ENCODE measurements at regions not wholly inside any gene's neighbourhood (a gene's known extent, or its start where the extent isn't known, plus 50 kb on each side); places are given as distances from the start of the nearest gene placed in this dataset.
"Not testable (repeated sequence)": the region's sequence is repeated elsewhere in the genome, so short reads cannot be mapped to it uniquely, and the experiment has no call there.

- ATAC-seq, result no peak
- H3K27ac Mint-ChIP-seq, result no peak overlapping the region
Observed at GRCh38 chr6:15921243-15921642, 207.6 kb upstream of the MYLIP start.

GRCh38 chr6:15916581-15916980, 212.3 kb upstream of the MYLIP start:
- Mint-ChIP-seq H3K36me3 (no peaks in the 10 kb centered on the region), H3K9me3 (no peaks in the 10 kb centered on the region), H3K4me3 (no peak overlapping the region), H3K4me1 (peaks cover 5% of the 10 kb centered on the region), H3K27ac (peak overlapping the region; percentile 23), H3K27me3 (no peaks in the 10 kb centered on the region)
- no peak for ATAC-seq

More at GRCh38 chr6:15921243-15921642, 207.6 kb upstream of the MYLIP start:
- peaks cover under 1% of the 10 kb centered on the region for H3K36me3 Mint-ChIP-seq
- H3K4me3 Mint-ChIP-seq, result no peak overlapping the region
- H3K4me1 Mint-ChIP-seq, result no peaks in the 10 kb centered on the region
- no peaks in the 10 kb centered on the region for H3K27me3 Mint-ChIP-seq
- H3K9me3 Mint-ChIP-seq, result no peaks in the 10 kb centered on the region

- no peak for ATAC-seq
- Mint-ChIP-seq H3K9me3 (no peaks in the 10 kb centered on the region), H3K27ac (no peak overlapping the region), H3K27me3 (no peaks in the 10 kb centered on the region), H3K36me3 (no peaks in the 10 kb centered on the region), H3K4me3 (no peak overlapping the region), H3K4me1 (peaks cover 5% of the 10 kb centered on the region)
Observed at GRCh38 chr6:15915508-15916178, 213.2 kb upstream of the MYLIP start.

- no peaks in the 10 kb centered on the region for H3K9me3 Mint-ChIP-seq
Observed at GRCh38 chr6:15914553-15914952, 214.3 kb upstream of the MYLIP start.

GRCh38 chr6:15913573-15913972, 215.3 kb upstream of the MYLIP start:
- Mint-ChIP-seq H3K9me3 (no peaks in the 10 kb centered on the region), H3K4me3 (no peak overlapping the region), H3K4me1 (peaks cover 10% of the 10 kb centered on the region), H3K27ac (no peak overlapping the region), H3K27me3 (no peaks in the 10 kb centered on the region), H3K36me3 (no peaks in the 10 kb centered on the region)
- ATAC-seq, result no peak

More at GRCh38 chr6:15914553-15914952, 214.3 kb upstream of the MYLIP start:
- no peak overlapping the region for H3K27ac Mint-ChIP-seq
- H3K27me3 Mint-ChIP-seq, result no peaks in the 10 kb centered on the region
- H3K36me3 Mint-ChIP-seq, result no peaks in the 10 kb centered on the region
- peaks cover 5% of the 10 kb centered on the region for H3K4me1 Mint-ChIP-seq
- H3K4me3 Mint-ChIP-seq, result no peak overlapping the region
- ATAC-seq, result no peak

GRCh38 chr6:15912505-15913400, 216.1 kb upstream of the MYLIP start:
- H3K4me1 Mint-ChIP-seq, result peaks cover 16% of the 10 kb centered on the region
- ATAC-seq, result no peak
- H3K27ac Mint-ChIP-seq, result peak overlapping the region; percentile 51
- no peaks in the 10 kb centered on the region for H3K27me3 Mint-ChIP-seq
- H3K9me3 Mint-ChIP-seq, result no peaks in the 10 kb centered on the region
- no peak overlapping the region for H3K4me3 Mint-ChIP-seq
- H3K36me3 Mint-ChIP-seq, result no peaks in the 10 kb centered on the region

- no peak for ATAC-seq
- Mint-ChIP-seq H3K9me3 (no peaks in the 10 kb centered on the region), H3K4me1 (peaks cover 22% of the 10 kb centered on the region), H3K27ac (peak overlapping the region; percentile 51), H3K4me3 (no peak overlapping the region), H3K27me3 (no peaks in the 10 kb centered on the region), H3K36me3 (no peaks in the 10 kb centered on the region)
Observed at GRCh38 chr6:15911753-15912504, 217.0 kb upstream of the MYLIP start.

- no peaks in the 10 kb centered on the region for H3K9me3 Mint-ChIP-seq
- peak overlapping the region; percentile 99 for H3K27ac Mint-ChIP-seq
- H3K36me3 Mint-ChIP-seq, result no peaks in the 10 kb centered on the region
- H3K4me1 Mint-ChIP-seq, result peaks cover 44% of the 10 kb centered on the region
- ATAC-seq, result no peak
- H3K27me3 Mint-ChIP-seq, result no peaks in the 10 kb centered on the region
- no peak overlapping the region for H3K4me3 Mint-ChIP-seq
Observed at GRCh38 chr6:15909290-15910070, 219.4 kb upstream of the MYLIP start.

- H3K27ac Mint-ChIP-seq, result peak overlapping the region; percentile 99
- H3K36me3 Mint-ChIP-seq, result no peaks in the 10 kb centered on the region
Observed at GRCh38 chr6:15908871-15909270, 220.0 kb upstream of the MYLIP start.

GRCh38 chr6:15907914-15908518, 220.9 kb upstream of the MYLIP start:
- Mint-ChIP-seq H3K4me3 (no peak overlapping the region), H3K27me3 (no peaks in the 10 kb centered on the region), H3K4me1 (peaks cover 57% of the 10 kb centered on the region), H3K9me3 (no peaks in the 10 kb centered on the region), H3K36me3 (no peaks in the 10 kb centered on the region), H3K27ac (peak overlapping the region; percentile 99)
- no peak for ATAC-seq

More at GRCh38 chr6:15908871-15909270, 220.0 kb upstream of the MYLIP start:
- Mint-ChIP-seq H3K9me3 (no peaks in the 10 kb centered on the region), H3K27me3 (no peaks in the 10 kb centered on the region), H3K4me3 (no peak overlapping the region), H3K4me1 (peaks cover 48% of the 10 kb centered on the region)
- ATAC-seq, result no peak

- H3K27me3 Mint-ChIP-seq, H3K4me3 Mint-ChIP-seq, ATAC-seq, H3K9me3 Mint-ChIP-seq, H3K36me3 Mint-ChIP-seq: not testable (repeated sequence)
- Mint-ChIP-seq H3K27ac (peak overlapping the region; percentile 99), H3K4me1 (peaks cover 63% of the 10 kb centered on the region)
Observed at GRCh38 chr6:15907220-15907913, 221.5 kb upstream of the MYLIP start.

GRCh38 chr6:15906420-15907016, 222.4 kb upstream of the MYLIP start:
- no peaks in the 10 kb centered on the region for H3K9me3 Mint-ChIP-seq
- H3K4me3 Mint-ChIP-seq, result no peak overlapping the region
- peaks cover 72% of the 10 kb centered on the region for H3K4me1 Mint-ChIP-seq
- no peaks in the 10 kb centered on the region for H3K36me3 Mint-ChIP-seq
- H3K27ac Mint-ChIP-seq, result peak overlapping the region; percentile 99
- ATAC-seq, result no peak
- H3K27me3 Mint-ChIP-seq, result no peaks in the 10 kb centered on the region

- H3K27ac Mint-ChIP-seq, result peak overlapping the region; percentile 99
- peaks cover 79% of the 10 kb centered on the region for H3K4me1 Mint-ChIP-seq
- H3K4me3 Mint-ChIP-seq, result peak overlapping the region; percentile 40
- H3K36me3 Mint-ChIP-seq, result no peaks in the 10 kb centered on the region
- no peaks in the 10 kb centered on the region for H3K27me3 Mint-ChIP-seq
- peak; percentile 57 for ATAC-seq
- H3K9me3 Mint-ChIP-seq, result no peaks in the 10 kb centered on the region
Observed at GRCh38 chr6:15905488-15906419, 223.1 kb upstream of the MYLIP start.

Measured in stimulated activated memory B cell treated with anti-CD40 and anti-IgM and Interleukin-4, amounts not matched to agents 10 μg/mL and 1 μg/mL and 100 μg/mL, for 72 hours (primary cell).